GM18502 (cell line): ENCODE measurements at regions not wholly inside any gene's neighbourhood (a gene's known extent, or its start where the extent isn't known, plus 50 kb on each side); places are given as distances from the start of the nearest gene placed in this dataset.
A peak's percentile ranks its signal among the peaks of the same experiment; 100 is the strongest.

Experiments used
- ATAC-seq: cut with Tn5 transposase; IDR thresholded peaks from one replicate; pipeline ENCODE4 v1.9.1; 2021; ENCODE audit warnings: mild to moderate bottlenecking; ENCODE audit not compliant: unreplicated experiment, poor library complexity

- no peak for ATAC-seq
These were observed 212.7 kb upstream of the SMC2 start for GRCh38 chr9:103881419-103881818.

DNA sequence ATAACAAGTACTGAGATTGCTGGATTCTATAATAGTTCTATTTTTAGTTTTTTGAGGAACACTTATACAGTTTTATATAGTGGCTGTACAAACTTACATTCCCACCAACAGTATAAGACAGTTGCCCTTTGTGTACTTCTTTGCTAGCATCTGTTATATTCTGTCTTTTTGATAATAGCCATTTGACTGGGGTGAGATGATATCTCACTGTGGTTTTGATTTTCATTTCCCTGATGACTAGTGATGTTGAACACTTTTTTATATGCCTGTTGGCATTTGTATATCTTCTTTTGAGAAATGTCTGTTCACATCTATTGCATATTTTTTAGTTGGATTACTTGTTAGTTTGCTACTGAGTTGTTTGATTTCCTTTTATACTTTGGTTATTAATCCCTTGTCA is 204.1 kb upstream of the SMC2 start:
- no peak for ATAC-seq

GRCh38 chr9:103894184-103894583 is 199.9 kb upstream of the SMC2 start:
- ATAC-seq, result no peak

- ATAC-seq, result no peak
These were observed 195.6 kb upstream of the SMC2 start for GRCh38 chr9:103898550-103898949.

DNA sequence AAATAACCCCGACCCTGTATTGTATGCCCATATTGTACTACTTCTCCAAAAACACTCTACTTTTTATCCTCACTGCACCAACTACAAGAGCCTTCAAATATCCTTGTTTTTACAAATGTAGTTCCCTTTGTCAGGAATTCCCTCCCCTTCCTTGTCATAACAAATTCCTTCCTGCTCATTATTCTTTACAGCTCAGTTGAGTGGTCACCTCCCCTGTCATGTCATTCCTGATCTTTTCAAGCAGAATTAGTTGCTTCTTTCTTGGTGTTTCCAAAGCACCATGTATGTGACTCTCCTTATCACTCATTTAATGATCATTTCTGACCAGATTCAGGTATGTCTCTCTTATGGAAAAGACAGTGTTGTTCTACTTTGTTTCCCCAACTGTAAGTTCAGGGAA is 194.2 kb upstream of the SMC2 start:
- ATAC-seq, result no peak

GRCh38 chr9:103900466-103900865 is 193.6 kb upstream of the SMC2 start:
- ATAC-seq, result no peak

GRCh38 chr9:103902263-103902662 is 191.8 kb upstream of the SMC2 start:
- ATAC-seq, result no peak

- ATAC-seq, result no peak
These were observed 189.9 kb upstream of the SMC2 start for GRCh38 chr9:103904242-103904641.

- no peak for ATAC-seq
These were observed 180.2 kb upstream of the SMC2 start for GRCh38 chr9:103913899-103914298.

GRCh38 chr9:103919605-103920209 is 174.4 kb upstream of the SMC2 start:
- no peak for ATAC-seq

- ATAC-seq, result no peak
These were observed 165.7 kb upstream of the SMC2 start for GRCh38 chr9:103928442-103928841.

DNA sequence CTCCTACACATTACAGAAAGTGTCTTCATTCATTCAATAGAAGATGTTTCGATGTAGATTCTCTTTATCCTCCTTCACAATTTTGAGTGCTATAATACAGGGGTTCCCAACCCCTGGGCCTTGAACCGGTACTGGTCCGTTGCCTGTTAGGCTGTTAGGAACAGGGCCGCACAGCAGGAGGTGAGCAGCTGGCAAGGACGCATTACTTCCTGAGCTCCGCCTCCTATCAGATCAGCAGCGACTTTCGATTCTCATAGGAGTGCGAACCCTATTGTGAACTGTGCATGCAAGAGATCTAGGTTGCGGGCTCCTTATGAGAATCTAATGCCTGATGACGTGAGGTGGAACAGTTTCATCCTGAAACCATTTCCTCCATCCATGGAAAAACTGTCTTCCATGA is 153.0 kb upstream of the SMC2 start:
- ATAC-seq, result no peak

- ATAC-seq, result no peak
These were observed 151.9 kb upstream of the SMC2 start for GRCh38 chr9:103942200-103942599.

DNA sequence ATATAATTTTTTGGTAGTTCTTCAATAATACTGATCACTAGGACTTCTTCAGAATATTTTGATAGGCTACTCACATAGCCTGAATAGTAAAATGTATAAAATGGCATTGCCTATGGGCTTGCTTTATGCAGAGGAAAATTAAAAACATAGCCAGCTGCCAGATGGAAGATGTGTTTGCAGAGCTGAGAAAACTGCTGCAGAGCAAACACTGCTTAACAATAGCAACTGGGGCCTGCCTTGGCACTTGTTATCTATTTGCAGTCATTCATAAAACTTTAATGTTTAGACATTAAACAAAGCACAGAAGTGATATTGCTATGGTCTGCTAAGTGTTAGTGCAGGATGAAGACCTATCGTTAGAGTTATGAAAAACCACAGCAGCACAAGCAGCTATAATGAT is 151.5 kb upstream of the SMC2 start:
- ATAC-seq, result no peak

DNA sequence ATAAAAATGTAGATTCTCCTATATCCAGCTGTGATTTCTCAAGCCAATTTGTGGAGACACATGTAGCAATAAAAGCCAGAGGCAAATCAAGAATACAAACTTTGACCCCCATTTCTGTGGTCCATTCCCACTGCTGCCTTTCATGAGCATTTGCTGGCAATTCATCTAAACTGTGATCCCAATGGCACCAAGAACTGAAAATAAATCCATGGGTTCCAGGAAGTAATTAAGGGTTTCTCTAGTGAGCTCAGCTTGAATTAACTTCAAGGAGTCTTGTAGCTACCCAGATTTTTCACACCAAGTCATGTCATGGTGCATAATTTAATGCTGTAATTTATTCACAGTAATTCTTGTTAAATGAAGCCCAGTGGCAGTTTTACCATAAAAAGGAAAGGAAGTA is 145.0 kb upstream of the SMC2 start:
- no peak for ATAC-seq

- no peak for ATAC-seq
These were observed 116.9 kb upstream of the SMC2 start for GRCh38 chr9:103977163-103977562.

DNA sequence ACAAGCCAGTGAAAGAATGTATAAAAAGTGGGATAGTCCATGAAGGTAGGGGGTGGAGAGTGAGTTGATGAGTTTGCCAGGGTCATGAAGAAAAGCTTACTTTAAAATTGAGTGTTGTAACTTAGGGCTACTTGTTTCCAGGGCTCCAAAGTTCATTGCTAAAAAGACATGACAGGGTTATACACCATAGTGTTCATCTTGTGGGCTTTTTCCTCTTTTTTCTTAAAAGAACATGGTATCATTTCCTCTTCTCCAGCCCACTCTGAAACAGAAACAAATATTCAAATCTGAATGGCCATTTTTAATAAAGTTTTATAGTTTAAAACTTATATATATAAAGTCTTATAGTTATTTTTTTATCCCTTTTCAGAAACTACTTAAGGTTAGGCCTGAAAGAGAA is 115.7 kb upstream of the SMC2 start:
- no peak for ATAC-seq

- ATAC-seq, result no peak
These were observed 112.2 kb upstream of the SMC2 start for GRCh38 chr9:103981912-103982311.

DNA sequence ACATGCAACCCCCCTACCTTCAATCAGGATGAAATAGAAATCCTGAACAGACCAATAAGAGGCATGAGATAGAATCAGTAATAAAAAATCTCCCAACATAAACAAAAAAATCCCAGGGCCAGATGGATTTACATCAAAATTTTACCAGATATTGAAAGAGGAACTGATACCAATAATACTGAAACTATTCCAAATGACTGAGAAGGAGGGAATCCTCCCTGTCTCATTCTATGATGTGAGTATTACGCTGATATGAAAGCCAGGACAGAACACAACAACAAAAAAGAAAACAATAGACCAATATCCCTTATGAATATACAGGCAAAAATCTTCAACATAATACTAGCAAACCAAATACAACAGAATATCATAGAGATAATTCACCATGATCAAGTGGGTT is 109.0 kb upstream of the SMC2 start:
- ATAC-seq, result peak; percentile 52

DNA sequence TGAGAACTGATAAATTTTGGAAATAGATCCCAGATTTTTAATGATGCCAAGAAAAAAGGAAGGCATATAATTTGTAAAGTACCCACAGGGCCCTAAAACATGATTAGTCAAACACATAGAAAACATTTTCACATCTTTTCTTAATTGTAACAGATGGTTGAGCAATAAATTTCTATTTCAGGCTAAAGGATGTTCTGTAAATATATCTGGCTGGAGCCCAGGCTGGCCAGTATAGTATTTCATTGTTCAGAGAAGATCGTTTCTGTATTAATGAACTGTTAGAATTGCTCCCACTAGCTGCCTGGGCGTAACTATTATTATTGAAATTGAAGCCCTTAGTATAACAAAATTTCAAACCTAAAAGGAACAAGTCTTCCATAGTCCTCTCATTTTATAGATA is 105.3 kb upstream of the SMC2 start:
- ATAC-seq, result no peak

- no peak for ATAC-seq
These were observed 103.8 kb upstream of the SMC2 start for GRCh38 chr9:103990311-103990710.

- ATAC-seq, result no peak
These were observed 103.1 kb upstream of the SMC2 start for GRCh38 chr9:103991001-103991400.

GRCh38 chr9:103991698-103992097 is 102.4 kb upstream of the SMC2 start:
- peak; percentile 86 for ATAC-seq
